Thymus (tissue), 11 donors: ENCODE measurements at regions not wholly inside any gene's neighbourhood (a gene's known extent, or its start where the extent isn't known, plus 50 kb on each side); places are given as distances from the start of the nearest gene placed in this dataset.

Source experiments
- DNase-seq, 9 donors: peaks; one replicate each; pipeline ENCODE4 v3.0.0-alpha.2; 2013; ENCODE audit warnings: low spot score in 9 of 9, low read depth in 6 of 9, missing footprints in 1 of 9
- H3K27ac ChIP-seq, 2 donors: one replicate each; pipeline ENCODE4 v1.5.1; 2013; ENCODE audit warnings: control low read depth in 1 of 2, low read depth in 1 of 2, low read length in 1 of 2, mild to moderate bottlenecking in 1 of 2, moderate library complexity in 1 of 2
- H3K27me3 ChIP-seq, 2 donors: one replicate each; pipeline ENCODE4 v1.5.1; 2013; ENCODE audit warnings: low read length in 1 of 2; ENCODE audit not compliant: control insufficient read depth in 2 of 2, insufficient read depth in 1 of 2
- H3K36me3 ChIP-seq, 2 donors: one replicate each; pipeline ENCODE4 v1.5.1; 2013; ENCODE audit warnings: low read length in 1 of 2, mild to moderate bottlenecking in 1 of 2, moderate library complexity in 1 of 2; ENCODE audit not compliant: control insufficient read depth in 2 of 2, insufficient read depth in 2 of 2
- H3K4me1 ChIP-seq, 2 donors: one replicate each; pipeline ENCODE4 v1.5.1; 2013; ENCODE audit warnings: low read length in 2 of 2; ENCODE audit not compliant: control insufficient read depth in 2 of 2, insufficient read depth in 2 of 2
- H3K4me3 ChIP-seq, 2 donors: one replicate each; pipeline ENCODE4 v1.5.1; 2013; ENCODE audit warnings: low read length in 2 of 2, control low read depth in 1 of 2, mild to moderate bottlenecking in 1 of 2
- H3K9me3 ChIP-seq, 2 donors: one replicate each; pipeline ENCODE4 v1.5.1; 2013; ENCODE audit warnings: low read length in 1 of 2, mild to moderate bottlenecking in 1 of 2; ENCODE audit not compliant: control insufficient read depth in 2 of 2, insufficient read depth in 1 of 2
- WGBS: extraction: QIAGEN DNeasy Blood & Tissue Kit; methylation state at CpG from one replicate; pipeline ENCODE4 v1.1.7; 2013; 5-methylcytosine and 5-hydroxymethylcytosine counted together
- donor health status: healthy.

GRCh38 chr13:79079351-79079839 is 326.7 kb downstream of the RBM26 start:
- 96% methylated on average over 4 of the region's 4 CpGs for WGBS
- Histone ChIP-seq H3K9me3 (peaks cover 0 to 3% of the 10 kb centered on the region in 2 donors), H3K4me3 (no peak overlapping the region), H3K27ac (no peak overlapping the region), H3K27me3 (no peaks in the 10 kb centered on the region), H3K36me3 (no peaks in the 10 kb centered on the region), H3K4me1 (no peaks in the 10 kb centered on the region)
- no peak for DNase-seq

- Histone ChIP-seq H3K4me3 (no peak overlapping the region), H3K4me1 (no peaks in the 10 kb centered on the region), H3K36me3 (no peaks in the 10 kb centered on the region), H3K9me3 (peaks cover 0 to 3% of the 10 kb centered on the region in 2 donors), H3K27me3 (no peaks in the 10 kb centered on the region), H3K27ac (no peak overlapping the region)
- no peak for DNase-seq
Measured at GRCh38 chr13:79075703-79076102, 330.4 kb downstream of the RBM26 start.

- no peak for DNase-seq
- no peaks in the 10 kb centered on the region for H3K4me1 ChIP-seq
- no peak overlapping the region for H3K4me3 ChIP-seq
- no peaks in the 10 kb centered on the region for H3K9me3 ChIP-seq
- no peak overlapping the region for H3K27ac ChIP-seq
- H3K36me3 ChIP-seq, result no peaks in the 10 kb centered on the region
- 60% methylated on average over 4 of the region's 4 CpGs for WGBS
- no peaks in the 10 kb centered on the region for H3K27me3 ChIP-seq
Measured at GRCh38 chr13:79070343-79070974, 335.6 kb downstream of the RBM26 start.

GRCh38 chr13:79062291-79062690 is 343.8 kb downstream of the RBM26 start:
- Histone ChIP-seq H3K9me3 (no peaks in the 10 kb centered on the region), H3K27ac (no peak overlapping the region), H3K36me3 (no peaks in the 10 kb centered on the region), H3K27me3 (no peaks in the 10 kb centered on the region), H3K4me1 (no peaks in the 10 kb centered on the region), H3K4me3 (no peak overlapping the region)
- DNase-seq, result no peak
- WGBS, result 84% methylated on average over 6 of the region's 6 CpGs

- Histone ChIP-seq H3K36me3 (no peaks in the 10 kb centered on the region), H3K4me1 (no peaks in the 10 kb centered on the region), H3K27ac (no peak overlapping the region), H3K9me3 (no peaks in the 10 kb centered on the region), H3K27me3 (no peaks in the 10 kb centered on the region), H3K4me3 (no peak overlapping the region)
- no peak for DNase-seq
- WGBS, result 93% methylated on average over 1 of the region's 1 CpG
Measured at GRCh38 chr13:79060216-79060615, 345.8 kb downstream of the RBM26 start.

GRCh38 chr13:79056706-79057105 is 349.3 kb downstream of the RBM26 start:
- no peaks in the 10 kb centered on the region for H3K4me1 ChIP-seq
- 92% methylated on average over 6 of the region's 6 CpGs for WGBS
- no peak overlapping the region for H3K4me3 ChIP-seq
- no peaks in the 10 kb centered on the region for H3K36me3 ChIP-seq
- H3K27me3 ChIP-seq, result no peaks in the 10 kb centered on the region
- H3K27ac ChIP-seq, result no peak overlapping the region
- no peak for DNase-seq
- no peaks in the 10 kb centered on the region for H3K9me3 ChIP-seq

GRCh38 chr13:79051472-79051871 is 354.6 kb downstream of the RBM26 start:
- Histone ChIP-seq H3K27me3 (no peaks in the 10 kb centered on the region), H3K9me3 (no peaks in the 10 kb centered on the region), H3K36me3 (no peaks in the 10 kb centered on the region), H3K4me3 (no peak overlapping the region), H3K27ac (no peak overlapping the region), H3K4me1 (no peaks in the 10 kb centered on the region)
- no peak for DNase-seq
- WGBS, result 75% methylated on average over 1 of the region's 1 CpG

- WGBS, result 94% methylated on average over 3 of the region's 3 CpGs
- H3K27ac ChIP-seq, result no peak overlapping the region
- no peak for DNase-seq
- no peaks in the 10 kb centered on the region for H3K36me3 ChIP-seq
- no peak overlapping the region for H3K4me3 ChIP-seq
- no peaks in the 10 kb centered on the region for H3K4me1 ChIP-seq
- no peaks in the 10 kb centered on the region for H3K9me3 ChIP-seq
- H3K27me3 ChIP-seq, result no peaks in the 10 kb centered on the region
Measured at GRCh38 chr13:79044415-79044814, 361.6 kb downstream of the RBM26 start.

GRCh38 chr13:79043208-79043607 is 362.8 kb downstream of the RBM26 start:
- Histone ChIP-seq H3K4me1 (no peaks in the 10 kb centered on the region), H3K4me3 (no peak overlapping the region), H3K9me3 (no peaks in the 10 kb centered on the region), H3K27ac (no peak overlapping the region), H3K36me3 (no peaks in the 10 kb centered on the region), H3K27me3 (no peaks in the 10 kb centered on the region)
- DNase-seq, result no peak
- WGBS, result 77% methylated on average over 4 of the region's 4 CpGs
